KG1 (cell line): ENCODE measurements at regions not wholly inside any gene's neighbourhood (a gene's known extent, or its start where the extent isn't known, plus 50 kb on each side); places are given as distances from the start of the nearest gene placed in this dataset.
"Not testable (repeated sequence)": the region's sequence is repeated elsewhere in the genome, so short reads cannot be mapped to it uniquely, and the experiment has no call there.

Experiments used
- DNase-seq: peaks from one replicate; lab custom pipeline; 2025; lab: John Stamatoyannopoulos, UW

GRCh38 chr7:81833401-81833800, 63.6 kb upstream of the HGF start:
- no peak for DNase-seq

- DNase-seq, result no peak
These were observed 62.0 kb upstream of the HGF start for GRCh38 chr7:81831883-81832282.

GRCh38 chr7:81829511-81829910, 59.7 kb upstream of the HGF start:
- not testable (repeated sequence) for DNase-seq

GRCh38 chr7:81822811-81823210, 53.0 kb upstream of the HGF start:
- no peak for DNase-seq

- DNase-seq, result no peak
These were observed 50.0 kb upstream of the HGF start for GRCh38 chr7:81819861-81820260.
